AG09309 (cell line): ENCODE measurements at regions not wholly inside any gene's neighbourhood (a gene's known extent, or its start where the extent isn't known, plus 50 kb on each side); places are given as distances from the start of the nearest gene placed in this dataset.
"Not testable (repeated sequence)": the region's sequence is repeated elsewhere in the genome, so short reads cannot be mapped to it uniquely, and the experiment has no call there.

Experiments used
- DNase-seq: peaks from one replicate; pipeline ENCODE4 v3.0.0-alpha.2; 2010; ENCODE audit warnings: low read depth
- H3K4me3 ChIP-seq: 2 replicates; pipeline ENCODE4 v1.5.1; 2011; ENCODE audit warnings: mild to moderate bottlenecking, low read depth, low read length, moderate library complexity; ENCODE audit not compliant: control insufficient read depth
- TF ChIP-seq, protein P1 (sequence below): IDR thresholded peaks from 2 replicates; pipeline ENCODE4 v1.5.1; 2011; ENCODE audit warnings: mild to moderate bottlenecking, low read depth, low read length, inconsistent platforms; ENCODE audit not compliant: insufficient read depth, control insufficient read depth; ENCODE audit errors: missing control alignments

- DNase-seq: no peak
- TF ChIP-seq, protein P1, sequence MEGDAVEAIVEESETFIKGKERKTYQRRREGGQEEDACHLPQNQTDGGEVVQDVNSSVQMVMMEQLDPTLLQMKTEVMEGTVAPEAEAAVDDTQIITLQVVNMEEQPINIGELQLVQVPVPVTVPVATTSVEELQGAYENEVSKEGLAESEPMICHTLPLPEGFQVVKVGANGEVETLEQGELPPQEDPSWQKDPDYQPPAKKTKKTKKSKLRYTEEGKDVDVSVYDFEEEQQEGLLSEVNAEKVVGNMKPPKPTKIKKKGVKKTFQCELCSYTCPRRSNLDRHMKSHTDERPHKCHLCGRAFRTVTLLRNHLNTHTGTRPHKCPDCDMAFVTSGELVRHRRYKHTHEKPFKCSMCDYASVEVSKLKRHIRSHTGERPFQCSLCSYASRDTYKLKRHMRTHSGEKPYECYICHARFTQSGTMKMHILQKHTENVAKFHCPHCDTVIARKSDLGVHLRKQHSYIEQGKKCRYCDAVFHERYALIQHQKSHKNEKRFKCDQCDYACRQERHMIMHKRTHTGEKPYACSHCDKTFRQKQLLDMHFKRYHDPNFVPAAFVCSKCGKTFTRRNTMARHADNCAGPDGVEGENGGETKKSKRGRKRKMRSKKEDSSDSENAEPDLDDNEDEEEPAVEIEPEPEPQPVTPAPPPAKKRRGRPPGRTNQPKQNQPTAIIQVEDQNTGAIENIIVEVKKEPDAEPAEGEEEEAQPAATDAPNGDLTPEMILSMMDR: no peak
- no peak overlapping the region for H3K4me3 ChIP-seq
These were observed 59.5 kb upstream of the RALGPS2 start for GRCh38 chr1:178665579-178665978.

DNA sequence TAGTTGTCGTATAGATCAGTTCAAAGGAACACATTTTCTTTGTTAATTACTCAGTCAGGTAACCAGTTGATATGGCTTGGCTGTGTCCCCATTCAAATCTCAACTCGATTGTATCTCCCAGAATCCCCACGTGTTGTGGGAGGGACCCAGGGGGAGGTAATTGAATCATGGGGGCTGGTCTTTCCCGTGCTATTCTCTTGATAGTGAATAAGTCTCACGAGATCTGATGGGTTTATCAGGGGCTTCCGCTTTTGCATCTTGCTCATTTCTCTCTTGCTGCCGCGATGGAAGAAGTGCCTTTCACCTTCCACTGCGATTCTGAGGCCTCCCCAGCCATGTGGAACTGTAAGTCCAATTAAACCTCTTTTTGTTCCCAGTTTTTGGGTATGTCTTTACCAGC is 58.2 kb upstream of the RALGPS2 start:
- DNase-seq: not testable (repeated sequence)

DNA sequence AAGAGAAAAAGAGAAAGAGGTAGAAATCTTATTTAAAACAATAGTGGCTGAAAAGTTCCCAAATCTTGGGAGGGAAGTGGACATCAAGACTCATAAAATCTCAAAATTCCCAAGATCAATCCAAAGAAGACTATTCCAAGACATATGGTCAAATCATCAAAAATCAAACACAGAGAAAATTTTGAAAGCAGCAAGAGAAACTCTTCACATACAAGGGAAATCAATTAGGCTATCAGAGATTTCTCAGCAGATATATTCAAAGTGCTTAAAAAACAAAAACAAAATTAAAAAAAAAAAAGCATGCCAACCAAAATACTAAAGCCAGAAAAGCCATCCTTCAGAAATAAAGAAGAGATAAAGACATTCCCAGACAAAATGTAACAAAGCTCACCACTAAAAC is 52.6 kb upstream of the RALGPS2 start:
- no peak for DNase-seq
- no peak overlapping the region for H3K4me3 ChIP-seq
- TF ChIP-seq, protein P1: no peak

More for the DNA sequence above, 58.2 kb upstream of the RALGPS2 start:
- H3K4me3 ChIP-seq: not testable (repeated sequence)

DNA sequence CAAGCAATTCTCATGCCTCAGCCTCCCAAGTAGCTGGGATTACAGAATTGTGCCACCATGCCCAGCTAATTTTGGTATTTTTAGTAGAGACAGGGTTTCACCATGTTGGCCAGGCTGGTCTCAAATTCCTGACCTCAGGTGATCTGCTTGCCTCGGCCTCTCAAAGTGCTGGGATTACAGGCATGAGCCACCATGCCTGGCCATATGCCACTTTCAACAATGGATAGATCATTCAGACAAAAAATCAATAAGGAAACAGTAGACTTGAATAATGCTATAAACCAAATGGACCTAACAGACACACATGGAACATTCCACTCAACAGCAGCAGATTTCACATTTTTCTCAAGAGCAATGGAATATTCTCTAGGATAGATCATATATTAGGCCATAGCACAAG is 50.5 kb upstream of the RALGPS2 start:
- not testable (repeated sequence) for DNase-seq, H3K4me3 ChIP-seq
